ENCODE measurements at regions not wholly inside any gene's neighbourhood (a gene's known extent, or its start where the extent isn't known, plus 50 kb on each side); places are given as distances from the start of the nearest gene placed in this dataset.

DNA sequence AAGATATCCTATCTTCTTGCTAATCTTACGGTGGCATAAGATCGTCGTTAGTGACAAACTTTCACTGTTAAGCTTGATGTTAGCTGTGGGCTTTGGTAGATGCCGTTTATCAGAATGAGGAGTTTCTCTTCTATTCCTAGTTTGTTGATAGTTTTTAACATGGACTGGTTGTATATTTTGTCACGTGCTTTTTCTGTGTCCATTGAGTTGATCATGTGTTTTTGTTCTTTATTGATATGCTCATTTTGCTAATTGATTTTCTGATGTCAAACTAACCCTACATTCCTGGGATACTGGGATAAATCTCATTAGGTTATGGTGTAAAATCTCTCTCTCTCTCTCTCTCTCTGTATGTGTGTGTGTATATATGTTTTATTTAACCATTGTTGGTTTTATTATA is 545.1 kb downstream of the AACS start:
- TF ChIP-seq, protein P1, sequence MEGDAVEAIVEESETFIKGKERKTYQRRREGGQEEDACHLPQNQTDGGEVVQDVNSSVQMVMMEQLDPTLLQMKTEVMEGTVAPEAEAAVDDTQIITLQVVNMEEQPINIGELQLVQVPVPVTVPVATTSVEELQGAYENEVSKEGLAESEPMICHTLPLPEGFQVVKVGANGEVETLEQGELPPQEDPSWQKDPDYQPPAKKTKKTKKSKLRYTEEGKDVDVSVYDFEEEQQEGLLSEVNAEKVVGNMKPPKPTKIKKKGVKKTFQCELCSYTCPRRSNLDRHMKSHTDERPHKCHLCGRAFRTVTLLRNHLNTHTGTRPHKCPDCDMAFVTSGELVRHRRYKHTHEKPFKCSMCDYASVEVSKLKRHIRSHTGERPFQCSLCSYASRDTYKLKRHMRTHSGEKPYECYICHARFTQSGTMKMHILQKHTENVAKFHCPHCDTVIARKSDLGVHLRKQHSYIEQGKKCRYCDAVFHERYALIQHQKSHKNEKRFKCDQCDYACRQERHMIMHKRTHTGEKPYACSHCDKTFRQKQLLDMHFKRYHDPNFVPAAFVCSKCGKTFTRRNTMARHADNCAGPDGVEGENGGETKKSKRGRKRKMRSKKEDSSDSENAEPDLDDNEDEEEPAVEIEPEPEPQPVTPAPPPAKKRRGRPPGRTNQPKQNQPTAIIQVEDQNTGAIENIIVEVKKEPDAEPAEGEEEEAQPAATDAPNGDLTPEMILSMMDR (IDR thresholded peaks at IDR 0.05 in 4 of 5, conservative IDR thresholded peaks at IDR 0.05 in 1 of 5): no peak
- TF ChIP-seq POLR2A (IDR thresholded peaks at IDR 0.05): no peak

Measured in gastrocnemius medialis (tissue), 4 donors.